Body of pancreas (tissue), 4 donors: ENCODE measurements at regions not wholly inside any gene's neighbourhood (a gene's known extent, or its start where the extent isn't known, plus 50 kb on each side); places are given as distances from the start of the nearest gene placed in this dataset.

Experiments
- POLR2A ChIP-seq, 3 donors: fragments of 450-650 bp; IDR thresholded peaks; one replicate each; pipeline ENCODE4 v1.6.1; 2016; ENCODE audit warnings: antibody characterized with exemption in 3 of 3, mild to moderate bottlenecking in 2 of 3
- TF ChIP-seq, protein P1 (sequence below), 7 experiments: fragments of 450-650 bp in 4 of 7; fragments of 200-600 bp in 3 of 7; sonication (generic) in 3 of 7; IDR thresholded peaks; one replicate each; pipeline ENCODE4 v1.5.1; 2016 to 2019; ENCODE audit warnings: antibody characterized with exemption in 7 of 7

- TF ChIP-seq, protein P1, sequence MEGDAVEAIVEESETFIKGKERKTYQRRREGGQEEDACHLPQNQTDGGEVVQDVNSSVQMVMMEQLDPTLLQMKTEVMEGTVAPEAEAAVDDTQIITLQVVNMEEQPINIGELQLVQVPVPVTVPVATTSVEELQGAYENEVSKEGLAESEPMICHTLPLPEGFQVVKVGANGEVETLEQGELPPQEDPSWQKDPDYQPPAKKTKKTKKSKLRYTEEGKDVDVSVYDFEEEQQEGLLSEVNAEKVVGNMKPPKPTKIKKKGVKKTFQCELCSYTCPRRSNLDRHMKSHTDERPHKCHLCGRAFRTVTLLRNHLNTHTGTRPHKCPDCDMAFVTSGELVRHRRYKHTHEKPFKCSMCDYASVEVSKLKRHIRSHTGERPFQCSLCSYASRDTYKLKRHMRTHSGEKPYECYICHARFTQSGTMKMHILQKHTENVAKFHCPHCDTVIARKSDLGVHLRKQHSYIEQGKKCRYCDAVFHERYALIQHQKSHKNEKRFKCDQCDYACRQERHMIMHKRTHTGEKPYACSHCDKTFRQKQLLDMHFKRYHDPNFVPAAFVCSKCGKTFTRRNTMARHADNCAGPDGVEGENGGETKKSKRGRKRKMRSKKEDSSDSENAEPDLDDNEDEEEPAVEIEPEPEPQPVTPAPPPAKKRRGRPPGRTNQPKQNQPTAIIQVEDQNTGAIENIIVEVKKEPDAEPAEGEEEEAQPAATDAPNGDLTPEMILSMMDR (IDR thresholded peaks at IDR 0.05), result no peak
- TF ChIP-seq POLR2A (IDR thresholded peaks at IDR 0.05), result no peak
Observed at GRCh38 chr6:44006872-44007303, 120.4 kb downstream of the MRPL14 start.
